ENCODE measurements at regions not wholly inside any gene's neighbourhood (a gene's known extent, or its start where the extent isn't known, plus 50 kb on each side); places are given as distances from the start of the nearest gene placed in this dataset.
"Not testable (repeated sequence)": the region's sequence is repeated elsewhere in the genome, so short reads cannot be mapped to it uniquely, and the experiment has no call there.

- Mint-ChIP-seq H3K27ac (no peak overlapping the region), H3K27me3 (no peaks in the 10 kb centered on the region), H3K4me3 (no peak overlapping the region), H3K4me1 (ENCODE audit: low read depth) (no peaks in the 10 kb centered on the region), H3K36me3 (ENCODE audit: low read depth) (no peaks in the 10 kb centered on the region), H3K9me3 (peaks cover 20% of the 10 kb centered on the region)
- no peak for DNase-seq
Measured at GRCh38 chr11:38640854-38641253, 2042.8 kb upstream of the RAG2 start.

GRCh38 chr11:38612701-38613100, 2014.7 kb upstream of the RAG2 start:
- Mint-ChIP-seq H3K27me3 (no peaks in the 10 kb centered on the region), H3K36me3 (ENCODE audit: low read depth) (no peaks in the 10 kb centered on the region), H3K4me3 (no peak overlapping the region), H3K9me3 (peaks cover 25% of the 10 kb centered on the region), H3K4me1 (ENCODE audit: low read depth) (no peaks in the 10 kb centered on the region), H3K27ac (no peak overlapping the region)
- DNase-seq, result no peak

- H3K27ac Mint-ChIP-seq; H3K27me3 Mint-ChIP-seq; DNase-seq; H3K4me1 Mint-ChIP-seq (ENCODE audit: low read depth); H3K4me3 Mint-ChIP-seq; H3K36me3 Mint-ChIP-seq (ENCODE audit: low read depth): not testable (repeated sequence)
- peaks cover 20% of the 10 kb centered on the region for H3K9me3 Mint-ChIP-seq
Measured at GRCh38 chr11:38601371-38601770, 2003.3 kb upstream of the RAG2 start.

- H3K27ac Mint-ChIP-seq, result no peak overlapping the region
- DNase-seq, result no peak
- H3K4me3 Mint-ChIP-seq, result no peak overlapping the region
- H3K4me1 Mint-ChIP-seq (ENCODE audit: low read depth), result no peaks in the 10 kb centered on the region
- no peaks in the 10 kb centered on the region for H3K36me3 Mint-ChIP-seq (ENCODE audit: low read depth)
- H3K9me3 Mint-ChIP-seq, result peaks cover 15% of the 10 kb centered on the region
- no peaks in the 10 kb centered on the region for H3K27me3 Mint-ChIP-seq
Measured at GRCh38 chr11:38598418-38598817, 2000.4 kb upstream of the RAG2 start.

- H3K36me3 Mint-ChIP-seq (ENCODE audit: low read depth); DNase-seq; H3K4me3 Mint-ChIP-seq; H3K4me1 Mint-ChIP-seq (ENCODE audit: low read depth); H3K27me3 Mint-ChIP-seq; H3K9me3 Mint-ChIP-seq; H3K27ac Mint-ChIP-seq: not testable (repeated sequence)
Measured at GRCh38 chr11:38595359-38596016, 1997.5 kb upstream of the RAG2 start.

- H3K4me3 Mint-ChIP-seq, result no peak overlapping the region
Measured at GRCh38 chr11:38594895-38595294, 1996.9 kb upstream of the RAG2 start.

GRCh38 chr11:38593649-38594048, 1995.6 kb upstream of the RAG2 start:
- Mint-ChIP-seq H3K27me3 (no peaks in the 10 kb centered on the region), H3K4me1 (ENCODE audit: low read depth) (no peaks in the 10 kb centered on the region)

More at GRCh38 chr11:38594895-38595294, 1996.9 kb upstream of the RAG2 start:
- no peak for DNase-seq
- H3K4me1 Mint-ChIP-seq (ENCODE audit: low read depth), result no peaks in the 10 kb centered on the region
- H3K27ac Mint-ChIP-seq, result no peak overlapping the region
- H3K9me3 Mint-ChIP-seq, result peaks cover 9% of the 10 kb centered on the region
- H3K27me3 Mint-ChIP-seq, result no peaks in the 10 kb centered on the region
- H3K36me3 Mint-ChIP-seq (ENCODE audit: low read depth), result no peaks in the 10 kb centered on the region

GRCh38 chr11:38582756-38583155, 1984.7 kb upstream of the RAG2 start:
- no peaks in the 10 kb centered on the region for H3K27me3 Mint-ChIP-seq
- peaks cover 25% of the 10 kb centered on the region for H3K9me3 Mint-ChIP-seq
- H3K27ac Mint-ChIP-seq, result no peak overlapping the region
- no peak overlapping the region for H3K4me3 Mint-ChIP-seq
- no peaks in the 10 kb centered on the region for H3K4me1 Mint-ChIP-seq (ENCODE audit: low read depth)
- H3K36me3 Mint-ChIP-seq (ENCODE audit: low read depth), result no peaks in the 10 kb centered on the region
- DNase-seq, result no peak

More at GRCh38 chr11:38593649-38594048, 1995.6 kb upstream of the RAG2 start:
- DNase-seq, result no peak
- H3K36me3 Mint-ChIP-seq (ENCODE audit: low read depth), result no peaks in the 10 kb centered on the region
- peaks cover 11% of the 10 kb centered on the region for H3K9me3 Mint-ChIP-seq
- no peak overlapping the region for H3K4me3 Mint-ChIP-seq
- H3K27ac Mint-ChIP-seq, result no peak overlapping the region

GRCh38 chr11:38582151-38582550, 1984.1 kb upstream of the RAG2 start:
- H3K36me3 Mint-ChIP-seq (ENCODE audit: low read depth), result no peaks in the 10 kb centered on the region
- H3K4me3 Mint-ChIP-seq, result no peak overlapping the region
- H3K27me3 Mint-ChIP-seq, result no peaks in the 10 kb centered on the region
- peaks cover 29% of the 10 kb centered on the region for H3K9me3 Mint-ChIP-seq
- DNase-seq, result no peak
- no peaks in the 10 kb centered on the region for H3K4me1 Mint-ChIP-seq (ENCODE audit: low read depth)
- H3K27ac Mint-ChIP-seq, result no peak overlapping the region

GRCh38 chr11:38577769-38578168, 1979.7 kb upstream of the RAG2 start:
- no peaks in the 10 kb centered on the region for H3K36me3 Mint-ChIP-seq (ENCODE audit: low read depth)
- H3K4me3 Mint-ChIP-seq, result no peak overlapping the region
- no peak overlapping the region for H3K27ac Mint-ChIP-seq
- DNase-seq, result no peak
- peaks cover 28% of the 10 kb centered on the region for H3K9me3 Mint-ChIP-seq
- H3K27me3 Mint-ChIP-seq, result no peaks in the 10 kb centered on the region
- H3K4me1 Mint-ChIP-seq (ENCODE audit: low read depth), result no peaks in the 10 kb centered on the region

- DNase-seq, result no peak
- Mint-ChIP-seq H3K9me3 (peaks cover 10% of the 10 kb centered on the region), H3K4me3 (no peak overlapping the region), H3K27ac (no peak overlapping the region), H3K4me1 (ENCODE audit: low read depth) (no peaks in the 10 kb centered on the region), H3K36me3 (ENCODE audit: low read depth) (no peaks in the 10 kb centered on the region), H3K27me3 (no peaks in the 10 kb centered on the region)
Measured at GRCh38 chr11:38562562-38562961, 1964.5 kb upstream of the RAG2 start.

- H3K4me1 Mint-ChIP-seq (ENCODE audit: low read depth), result no peaks in the 10 kb centered on the region
- no peak overlapping the region for H3K4me3 Mint-ChIP-seq
- no peaks in the 10 kb centered on the region for H3K27me3 Mint-ChIP-seq
- peaks cover 10% of the 10 kb centered on the region for H3K9me3 Mint-ChIP-seq
- DNase-seq, result no peak
- no peaks in the 10 kb centered on the region for H3K36me3 Mint-ChIP-seq (ENCODE audit: low read depth)
- no peak overlapping the region for H3K27ac Mint-ChIP-seq
Measured at GRCh38 chr11:38553148-38553547, 1955.1 kb upstream of the RAG2 start.

GRCh38 chr11:38547462-38547861, 1949.4 kb upstream of the RAG2 start:
- Mint-ChIP-seq H3K4me3 (no peak overlapping the region), H3K27me3 (no peaks in the 10 kb centered on the region), H3K36me3 (ENCODE audit: low read depth) (no peaks in the 10 kb centered on the region), H3K9me3 (peaks cover 8% of the 10 kb centered on the region), H3K4me1 (ENCODE audit: low read depth) (no peaks in the 10 kb centered on the region), H3K27ac (no peak overlapping the region)
- no peak for DNase-seq

GRCh38 chr11:38543986-38544385, 1946.0 kb upstream of the RAG2 start:
- H3K9me3 Mint-ChIP-seq, result peaks cover 5% of the 10 kb centered on the region
- H3K4me1 Mint-ChIP-seq (ENCODE audit: low read depth), result no peaks in the 10 kb centered on the region
- H3K36me3 Mint-ChIP-seq (ENCODE audit: low read depth), result no peaks in the 10 kb centered on the region
- H3K4me3 Mint-ChIP-seq, result no peak overlapping the region
- no peak overlapping the region for H3K27ac Mint-ChIP-seq
- no peaks in the 10 kb centered on the region for H3K27me3 Mint-ChIP-seq
- DNase-seq, result no peak

- Mint-ChIP-seq H3K27me3 (no peaks in the 10 kb centered on the region), H3K9me3 (peaks cover 5% of the 10 kb centered on the region), H3K4me1 (ENCODE audit: low read depth) (no peaks in the 10 kb centered on the region), H3K36me3 (ENCODE audit: low read depth) (no peaks in the 10 kb centered on the region), H3K27ac (no peak overlapping the region), H3K4me3 (no peak overlapping the region)
- DNase-seq, result no peak
Measured at GRCh38 chr11:38543311-38543710, 1945.3 kb upstream of the RAG2 start.

All from activated T-cell treated with anti-CD3 and anti-CD28 coated beads, Interleukin-2, amount 50 U/mL, for 24 hours (primary cell).